ENCODE measurements at regions not wholly inside any gene's neighbourhood (a gene's known extent, or its start where the extent isn't known, plus 50 kb on each side); places are given as distances from the start of the nearest gene placed in this dataset.

- no peaks in the 10 kb centered on the region for H3K36me3 ChIP-seq (ENCODE audit: insufficient read depth, low read length)
- ChIA-PET POLR2A (no interaction called here), CTCF (no interaction called here)
- DNase-seq = no peak
- no peak overlapping the region for H3K27ac ChIP-seq (ENCODE audit: low read depth, low read length)
- H3K27ac Mint-ChIP-seq = no peak overlapping the region
- no peaks in the 10 kb centered on the region for H3K4me1 Mint-ChIP-seq
- H3K9me3 Mint-ChIP-seq = peaks cover 0 to 3% (median 0%) of the 10 kb centered on the region in 5 donors
- H3K27me3 Mint-ChIP-seq = peaks cover 0 to 6% of the 10 kb centered on the region in 2 donors
- H3K4me3 ChIP-seq (ENCODE audit: low read length) = no peak overlapping the region
- no peak overlapping the region for H3K4me3 Mint-ChIP-seq
- H3K36me3 Mint-ChIP-seq = peaks cover 0 to 1% (median 0%) of the 10 kb centered on the region in 3 donors
- no peaks in the 10 kb centered on the region for H3K4me1 ChIP-seq (ENCODE audit: insufficient read depth, low read length)
- H3K9me3 ChIP-seq (ENCODE audit: low read length) = no peaks in the 10 kb centered on the region
- H3K27me3 ChIP-seq (ENCODE audit: insufficient read depth, low read length, poor library complexity, severe bottlenecking) = no peaks in the 10 kb centered on the region
Measured at GRCh38 chr3:23685541-23686258, 120.1 kb upstream of the UBE2E1 start.

GRCh38 chr3:23686519-23686918 lies 119.2 kb upstream of the UBE2E1 start:
- peaks cover 0 to 3% (median 0%) of the 10 kb centered on the region in 5 donors for H3K9me3 Mint-ChIP-seq
- peaks cover 0 to 3% (median 0%) of the 10 kb centered on the region in 3 donors for H3K4me1 Mint-ChIP-seq

GRCh38 chr3:23691357-23691895 lies 114.3 kb upstream of the UBE2E1 start:
- ChIA-PET POLR2A (no interaction called here), CTCF (no interaction called here)
- peaks cover 5 to 11% of the 10 kb centered on the region in 2 donors for H3K27me3 Mint-ChIP-seq
- H3K36me3 ChIP-seq (ENCODE audit: insufficient read depth, low read length) = no peaks in the 10 kb centered on the region
- no peaks in the 10 kb centered on the region for H3K4me1 ChIP-seq (ENCODE audit: insufficient read depth, low read length)
- H3K4me1 Mint-ChIP-seq = peaks cover 0 to 4% (median 0%) of the 10 kb centered on the region in 3 donors
- peaks cover 0 to 3% (median 0%) of the 10 kb centered on the region in 5 donors for H3K9me3 Mint-ChIP-seq
- H3K4me3 ChIP-seq (ENCODE audit: low read length) = no peak overlapping the region
- no peaks in the 10 kb centered on the region for H3K36me3 Mint-ChIP-seq
- no peak overlapping the region for H3K4me3 Mint-ChIP-seq
- H3K27me3 ChIP-seq (ENCODE audit: insufficient read depth, low read length, poor library complexity, severe bottlenecking) = no peaks in the 10 kb centered on the region
- DNase-seq = no peak
- no peaks in the 10 kb centered on the region for H3K9me3 ChIP-seq (ENCODE audit: low read length)
- no peak overlapping the region for H3K27ac Mint-ChIP-seq
- H3K27ac ChIP-seq (ENCODE audit: low read depth, low read length) = no peak overlapping the region

More at GRCh38 chr3:23686519-23686918, 119.2 kb upstream of the UBE2E1 start:
- Mint-ChIP-seq H3K27me3 (peaks cover 2 to 6% of the 10 kb centered on the region in 2 donors), H3K4me3 (no peak overlapping the region), H3K36me3 (no peaks in the 10 kb centered on the region), H3K27ac (no peak overlapping the region)
- H3K27me3 ChIP-seq (ENCODE audit: insufficient read depth, low read length, poor library complexity, severe bottlenecking) = no peaks in the 10 kb centered on the region
- ChIA-PET CTCF (no interaction called here), POLR2A (no interaction called here)
- no peak for DNase-seq
- H3K27ac ChIP-seq (ENCODE audit: low read depth, low read length) = no peak overlapping the region
- no peaks in the 10 kb centered on the region for H3K36me3 ChIP-seq (ENCODE audit: insufficient read depth, low read length)
- no peaks in the 10 kb centered on the region for H3K4me1 ChIP-seq (ENCODE audit: insufficient read depth, low read length)
- H3K4me3 ChIP-seq (ENCODE audit: low read length) = no peak overlapping the region
- no peaks in the 10 kb centered on the region for H3K9me3 ChIP-seq (ENCODE audit: low read length)

- Histone ChIP-seq H3K36me3 (ENCODE audit: insufficient read depth, low read length) (no peaks in the 10 kb centered on the region), H3K4me1 (ENCODE audit: insufficient read depth, low read length) (no peaks in the 10 kb centered on the region), H3K9me3 (ENCODE audit: low read length) (no peaks in the 10 kb centered on the region), H3K27me3 (ENCODE audit: insufficient read depth, low read length, poor library complexity, severe bottlenecking) (no peaks in the 10 kb centered on the region), H3K4me3 (ENCODE audit: low read length) (no peak overlapping the region), H3K27ac (ENCODE audit: low read depth, low read length) (no peak overlapping the region)
- CTCF ChIA-PET = no interaction called here
- Mint-ChIP-seq H3K27ac (no peak overlapping the region), H3K36me3 (no peaks in the 10 kb centered on the region), H3K9me3 (no peaks in the 10 kb centered on the region), H3K4me3 (no peak overlapping the region), H3K4me1 (no peaks in the 10 kb centered on the region), H3K27me3 (peaks cover 5 to 7% of the 10 kb centered on the region in 2 donors)
- DNase-seq = no peak
- POLR2A ChIA-PET = no interaction called here
Measured at GRCh38 chr3:23696842-23697241, 108.9 kb upstream of the UBE2E1 start.

- Histone ChIP-seq H3K9me3 (ENCODE audit: low read length) (no peaks in the 10 kb centered on the region), H3K36me3 (ENCODE audit: insufficient read depth, low read length) (no peaks in the 10 kb centered on the region), H3K27ac (ENCODE audit: low read depth, low read length) (no peak overlapping the region), H3K27me3 (ENCODE audit: insufficient read depth, low read length, poor library complexity, severe bottlenecking) (no peaks in the 10 kb centered on the region), H3K4me1 (ENCODE audit: insufficient read depth, low read length) (no peaks in the 10 kb centered on the region), H3K4me3 (ENCODE audit: low read length) (no peak overlapping the region)
- H3K4me3 Mint-ChIP-seq = no peak overlapping the region
- ChIA-PET CTCF (no interaction called here), POLR2A (no interaction called here)
- no peaks in the 10 kb centered on the region for H3K9me3 Mint-ChIP-seq
- no peak overlapping the region for H3K27ac Mint-ChIP-seq
- H3K4me1 Mint-ChIP-seq = no peaks in the 10 kb centered on the region
- DNase-seq = no peak
- no peaks in the 10 kb centered on the region for H3K36me3 Mint-ChIP-seq
- peaks cover 6 to 7% of the 10 kb centered on the region in 2 donors for H3K27me3 Mint-ChIP-seq
Measured at GRCh38 chr3:23697416-23697815, 108.3 kb upstream of the UBE2E1 start.

- Mint-ChIP-seq H3K9me3 (no peaks in the 10 kb centered on the region), H3K36me3 (no peaks in the 10 kb centered on the region), H3K27ac (no peak overlapping the region), H3K4me1 (no peaks in the 10 kb centered on the region), H3K4me3 (no peak overlapping the region), H3K27me3 (peaks cover 7 to 10% of the 10 kb centered on the region in 2 donors)
- Histone ChIP-seq H3K27me3 (ENCODE audit: insufficient read depth, low read length, poor library complexity, severe bottlenecking) (no peaks in the 10 kb centered on the region), H3K9me3 (ENCODE audit: low read length) (no peaks in the 10 kb centered on the region), H3K4me3 (ENCODE audit: low read length) (no peak overlapping the region), H3K36me3 (ENCODE audit: insufficient read depth, low read length) (no peaks in the 10 kb centered on the region), H3K4me1 (ENCODE audit: insufficient read depth, low read length) (no peaks in the 10 kb centered on the region), H3K27ac (ENCODE audit: low read depth, low read length) (no peak overlapping the region)
- no peak for DNase-seq
- POLR2A ChIA-PET = no interaction called here
- CTCF ChIA-PET = no interaction called here
Measured at GRCh38 chr3:23698652-23699313, 107.0 kb upstream of the UBE2E1 start.

- POLR2A ChIA-PET = no interaction called here
- Mint-ChIP-seq H3K36me3 (no peaks in the 10 kb centered on the region), H3K27ac (no peak overlapping the region), H3K4me3 (peak overlapping the region in 1 of 7 donors; percentile 33), H3K4me1 (no peaks in the 10 kb centered on the region), H3K27me3 (peaks cover 3 to 10% of the 10 kb centered on the region in 2 donors), H3K9me3 (peaks cover 0 to 3% (median 0%) of the 10 kb centered on the region in 5 donors)
- DNase-seq = no peak
- no peak overlapping the region for H3K4me3 ChIP-seq (ENCODE audit: low read length)
- no peaks in the 10 kb centered on the region for H3K36me3 ChIP-seq (ENCODE audit: insufficient read depth, low read length)
- H3K27me3 ChIP-seq (ENCODE audit: insufficient read depth, low read length, poor library complexity, severe bottlenecking) = no peaks in the 10 kb centered on the region
- H3K9me3 ChIP-seq (ENCODE audit: low read length) = no peaks in the 10 kb centered on the region
- no peak overlapping the region for H3K27ac ChIP-seq (ENCODE audit: low read depth, low read length)
- no peaks in the 10 kb centered on the region for H3K4me1 ChIP-seq (ENCODE audit: insufficient read depth, low read length)
- CTCF ChIA-PET = no interaction called here
Measured at GRCh38 chr3:23700616-23701015, 105.1 kb upstream of the UBE2E1 start.

GRCh38 chr3:23701716-23702597 lies 103.8 kb upstream of the UBE2E1 start:
- Mint-ChIP-seq H3K4me1 (no peaks in the 10 kb centered on the region), H3K4me3 (no peak overlapping the region), H3K27ac (no peak overlapping the region), H3K36me3 (no peaks in the 10 kb centered on the region), H3K27me3 (peaks cover 0 to 17% of the 10 kb centered on the region in 2 donors), H3K9me3 (peaks cover 0 to 3% (median 0%) of the 10 kb centered on the region in 5 donors)
- no peaks in the 10 kb centered on the region for H3K9me3 ChIP-seq (ENCODE audit: low read length)
- no peaks in the 10 kb centered on the region for H3K27me3 ChIP-seq (ENCODE audit: insufficient read depth, low read length, poor library complexity, severe bottlenecking)
- CTCF ChIA-PET = no interaction called here
- H3K4me1 ChIP-seq (ENCODE audit: insufficient read depth, low read length) = no peaks in the 10 kb centered on the region
- POLR2A ChIA-PET = no interaction called here
- H3K4me3 ChIP-seq (ENCODE audit: low read length) = no peak overlapping the region
- H3K36me3 ChIP-seq (ENCODE audit: insufficient read depth, low read length) = no peaks in the 10 kb centered on the region
- no peak for DNase-seq
- H3K27ac ChIP-seq (ENCODE audit: low read depth, low read length) = no peak overlapping the region

All from CD8-positive, alpha-beta memory T cell (primary cell).